HEK293 (cell line): ENCODE measurements at regions not wholly inside any gene's neighbourhood (a gene's known extent, or its start where the extent isn't known, plus 50 kb on each side); places are given as distances from the start of the nearest gene placed in this dataset.
"Not testable (repeated sequence)": the region's sequence is repeated elsewhere in the genome, so short reads cannot be mapped to it uniquely, and the experiment has no call there.

Experiments used
- YY1 ChIP-seq: fragments of 450-650 bp; formaldehyde crosslinking; IDR thresholded peaks from 2 replicates; pipeline ENCODE4 v1.5.1; 2018; ENCODE audit warnings: missing biosample characterization, missing genetic modification characterization
- ZNF146 ChIP-seq: fragments of 450-650 bp; formaldehyde crosslinking; IDR thresholded peaks from 2 replicates; pipeline ENCODE4 v1.5.1; 2016; ENCODE audit warnings: missing biosample characterization, missing genetic modification characterization

GRCh38 chr11:23484146-23484545 is 623.9 kb upstream of the CCDC179 start:
- not testable (repeated sequence) for TF ChIP-seq ZNF146, YY1
